Renal cortical epithelial cell (primary cell): ENCODE measurements at regions not wholly inside any gene's neighbourhood (a gene's known extent, or its start where the extent isn't known, plus 50 kb on each side); places are given as distances from the start of the nearest gene placed in this dataset.
A peak's percentile ranks its signal among the peaks of the same experiment; 100 is the strongest.
"Not testable (repeated sequence)": the region's sequence is repeated elsewhere in the genome, so short reads cannot be mapped to it uniquely, and the experiment has no call there.

ENCODE experiments used
- DNase-seq: peaks from one replicate; pipeline ENCODE4 v3.0.0-alpha.2; 2011; ENCODE audit warnings: low read depth

DNA sequence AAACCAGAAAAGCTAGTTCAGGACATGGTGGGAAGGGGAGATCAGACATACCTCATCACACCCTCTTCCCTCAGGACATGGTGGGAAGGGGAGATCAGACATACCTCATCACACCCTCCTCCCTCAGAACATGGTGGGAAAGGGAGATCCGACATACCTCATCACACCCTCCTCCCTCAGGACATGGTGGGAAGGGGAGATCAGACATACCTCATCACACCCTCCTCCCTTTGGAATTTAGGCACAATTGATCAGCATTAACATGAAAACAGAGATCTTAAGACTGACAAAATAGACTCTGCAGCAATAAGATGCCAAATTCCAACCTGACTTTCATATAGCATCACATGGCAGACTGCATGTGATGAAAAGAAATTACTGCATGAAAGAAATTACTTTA lies 412.7 kb upstream of the ZNF717 start:
- no peak for DNase-seq

GRCh38 chr3:76199382-76199781 lies 414.0 kb upstream of the ZNF717 start:
- no peak for DNase-seq

- DNase-seq = peak; percentile 4
These were observed 418.2 kb upstream of the ZNF717 start for GRCh38 chr3:76203578-76203977.

DNA sequence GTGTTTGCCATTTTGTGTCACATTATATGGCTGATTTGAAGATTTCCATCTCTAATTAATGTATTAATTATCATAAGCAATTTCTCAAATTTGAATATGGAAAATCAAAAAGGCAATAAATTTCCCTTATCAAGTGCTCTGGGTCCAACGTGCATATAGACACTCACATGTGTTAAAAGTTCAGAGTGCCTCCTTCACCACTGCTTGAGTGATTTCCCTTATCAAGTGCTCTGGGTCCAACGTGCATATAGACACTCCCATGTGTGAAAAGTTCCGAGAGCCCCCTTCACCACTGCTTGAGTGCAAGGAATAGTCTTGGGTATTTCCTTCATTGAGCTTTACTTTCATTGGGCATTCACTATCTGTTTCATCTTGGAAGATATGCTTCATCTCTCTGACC lies 421.0 kb upstream of the ZNF717 start:
- DNase-seq = no peak

GRCh38 chr3:76212679-76213078 lies 427.3 kb upstream of the ZNF717 start:
- DNase-seq = no peak

GRCh38 chr3:76222201-76222600 lies 436.9 kb upstream of the ZNF717 start:
- DNase-seq = no peak

GRCh38 chr3:76231258-76231657 lies 445.9 kb upstream of the ZNF717 start:
- no peak for DNase-seq

GRCh38 chr3:76242886-76243753 lies 457.8 kb upstream of the ZNF717 start:
- no peak for DNase-seq

- no peak for DNase-seq
These were observed 459.7 kb upstream of the ZNF717 start for GRCh38 chr3:76245073-76245472.

DNA sequence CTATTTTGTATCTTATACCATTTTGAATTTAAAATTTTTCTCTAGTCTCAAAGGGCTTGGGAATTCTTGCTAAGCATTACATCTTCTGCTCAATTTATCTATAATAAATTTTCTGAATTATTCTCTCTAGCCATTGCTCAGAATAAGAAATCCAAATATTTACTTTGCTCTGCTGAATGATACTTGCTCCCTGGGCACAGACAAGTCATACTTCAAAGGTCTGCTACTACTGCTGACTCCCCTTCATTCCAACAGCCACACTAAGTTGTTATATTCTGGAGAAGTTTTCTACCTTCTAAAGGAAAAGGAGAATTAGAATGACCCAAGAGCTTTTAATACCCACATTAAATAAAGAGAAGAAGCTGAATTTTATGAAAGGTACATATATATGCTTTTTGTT lies 460.3 kb upstream of the ZNF717 start:
- no peak for DNase-seq

DNA sequence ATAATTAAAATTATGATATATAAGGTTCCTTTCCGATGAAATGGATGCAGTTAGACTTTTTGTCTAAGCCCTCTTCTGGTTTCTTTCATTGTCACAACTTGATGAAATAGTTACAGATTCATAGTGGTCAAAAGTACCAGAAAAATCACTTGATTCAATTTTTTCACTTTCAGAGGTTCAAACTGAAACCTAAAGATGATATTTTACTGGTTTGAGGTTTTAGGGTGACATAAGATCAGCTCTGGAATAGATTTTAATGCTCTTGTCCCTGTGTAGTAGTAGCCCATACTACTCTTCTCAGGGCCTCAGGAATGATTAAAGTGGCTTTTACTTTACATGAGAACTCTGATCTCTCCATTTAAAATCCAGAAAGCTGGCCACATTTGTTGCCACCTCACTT lies 479.1 kb upstream of the ZNF717 start:
- DNase-seq = no peak

GRCh38 chr3:76264911-76265310 lies 479.6 kb upstream of the ZNF717 start:
- no peak for DNase-seq

- no peak for DNase-seq
These were observed 481.2 kb upstream of the ZNF717 start for GRCh38 chr3:76266511-76266910.

DNA sequence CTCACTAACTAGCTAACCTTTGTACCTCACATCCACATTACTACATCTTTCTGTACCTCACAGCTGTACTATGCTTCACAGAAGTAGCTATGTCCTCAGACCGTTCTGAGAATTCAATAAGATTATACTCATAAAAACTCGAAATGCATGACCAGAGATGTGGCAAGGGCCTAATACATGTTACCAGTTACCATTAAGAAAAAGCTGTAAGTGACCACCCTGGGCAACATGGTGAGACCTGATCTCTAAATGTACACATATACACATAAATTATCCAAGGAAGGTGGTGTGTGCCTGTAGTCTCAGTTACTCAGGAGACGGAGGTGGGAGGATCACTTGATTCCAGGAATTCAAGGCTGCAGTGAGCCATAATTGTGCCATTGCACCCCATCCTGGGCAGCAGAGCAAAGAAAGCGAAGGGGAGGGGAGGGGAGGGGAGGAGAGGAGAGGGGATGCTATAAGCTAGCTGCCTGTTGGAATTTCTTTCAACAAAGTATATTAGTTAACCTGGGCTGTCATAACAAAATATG lies 482.6 kb upstream of the ZNF717 start:
- no peak for DNase-seq

- no peak for DNase-seq
These were observed 508.5 kb upstream of the ZNF717 start for GRCh38 chr3:76293856-76294255.

GRCh38 chr3:76300746-76301145 lies 515.4 kb upstream of the ZNF717 start:
- DNase-seq = no peak

- no peak for DNase-seq
These were observed 522.2 kb upstream of the ZNF717 start for GRCh38 chr3:76307556-76307955.

DNA sequence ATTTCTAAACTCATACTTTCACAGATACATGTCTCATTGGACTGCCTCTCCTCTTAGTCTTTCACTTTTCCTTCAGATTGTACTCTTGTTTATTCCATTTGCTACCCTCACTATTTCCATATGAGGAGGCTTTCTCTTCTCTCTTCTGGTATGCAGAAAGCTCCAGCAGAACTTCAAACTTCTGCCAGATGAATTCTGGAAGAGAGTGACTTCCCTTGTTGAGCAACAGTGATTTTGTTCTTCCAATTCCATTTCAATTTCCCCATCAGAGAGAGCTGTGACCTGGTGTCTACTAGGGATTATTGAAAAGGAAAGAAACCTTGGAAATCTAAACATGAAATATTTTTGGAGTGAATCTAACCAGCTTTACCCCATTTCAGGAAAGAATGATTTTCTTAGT lies 523.2 kb upstream of the ZNF717 start:
- no peak for DNase-seq

DNA sequence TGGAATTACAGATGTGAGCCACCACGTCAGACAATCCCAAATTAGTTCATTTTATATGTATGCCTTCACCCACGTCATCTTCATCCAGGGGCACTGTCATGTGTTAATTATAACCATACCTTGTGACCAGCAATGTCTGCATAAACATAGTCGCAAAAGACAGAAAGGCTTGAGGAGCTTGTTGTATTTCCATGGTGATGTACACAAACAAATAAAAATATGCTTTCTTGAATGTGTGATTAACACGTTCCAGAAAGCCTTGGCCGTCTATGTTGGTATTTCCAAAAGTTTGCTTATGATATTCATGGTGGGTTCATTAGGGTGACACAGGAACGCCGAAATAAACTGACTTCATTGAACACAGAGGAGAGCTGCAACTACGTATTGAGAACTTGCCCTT lies 524.7 kb upstream of the ZNF717 start:
- no peak for DNase-seq

DNA sequence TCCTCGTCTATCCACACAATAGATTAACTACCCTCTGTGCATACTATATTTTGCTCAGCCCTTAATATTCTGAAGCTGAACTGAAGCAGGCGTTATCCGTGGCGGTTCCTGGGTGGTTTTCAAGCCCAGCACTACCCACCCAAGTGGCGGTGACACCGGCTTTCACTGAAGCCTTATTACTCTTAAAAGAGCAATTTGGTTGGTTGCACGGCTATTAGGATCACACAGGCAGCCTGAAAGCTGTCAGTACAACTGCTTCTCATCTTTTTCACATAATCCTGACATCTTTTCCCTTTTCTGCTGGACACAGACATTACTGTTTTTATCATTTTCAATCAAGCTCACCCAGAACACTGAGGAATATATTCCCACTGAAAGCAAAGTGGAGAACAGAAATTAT lies 525.3 kb upstream of the ZNF717 start:
- no peak for DNase-seq

- DNase-seq = no peak
These were observed 526.6 kb upstream of the ZNF717 start for GRCh38 chr3:76311941-76312340.

DNA sequence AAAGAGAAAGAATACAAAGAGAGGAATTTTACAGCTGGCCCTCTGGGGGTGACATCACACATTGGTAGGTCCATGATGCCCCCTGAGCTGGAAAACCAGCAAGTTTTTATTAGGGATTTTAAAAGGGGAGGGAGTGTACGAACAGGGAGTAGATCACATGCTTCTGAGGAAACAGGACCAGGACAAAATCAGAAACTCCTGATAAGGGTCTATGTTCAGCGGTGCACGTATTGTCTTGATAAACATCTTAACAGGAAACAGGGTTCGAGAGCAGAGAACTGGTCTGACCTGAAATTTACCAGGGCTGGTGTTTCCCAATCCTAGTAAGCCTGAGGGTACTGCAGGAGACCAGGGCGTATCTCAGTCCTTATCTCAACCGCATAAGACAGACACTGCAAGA lies 530.6 kb upstream of the ZNF717 start:
- DNase-seq = not testable (repeated sequence)

GRCh38 chr3:76321614-76322013 lies 536.3 kb upstream of the ZNF717 start:
- DNase-seq = no peak

- DNase-seq = no peak
These were observed 538.8 kb upstream of the ZNF717 start for GRCh38 chr3:76324101-76324500.
